ENCODE measurements at regions not wholly inside any gene's neighbourhood (a gene's known extent, or its start where the extent isn't known, plus 50 kb on each side); places are given as distances from the start of the nearest gene placed in this dataset.

DNA sequence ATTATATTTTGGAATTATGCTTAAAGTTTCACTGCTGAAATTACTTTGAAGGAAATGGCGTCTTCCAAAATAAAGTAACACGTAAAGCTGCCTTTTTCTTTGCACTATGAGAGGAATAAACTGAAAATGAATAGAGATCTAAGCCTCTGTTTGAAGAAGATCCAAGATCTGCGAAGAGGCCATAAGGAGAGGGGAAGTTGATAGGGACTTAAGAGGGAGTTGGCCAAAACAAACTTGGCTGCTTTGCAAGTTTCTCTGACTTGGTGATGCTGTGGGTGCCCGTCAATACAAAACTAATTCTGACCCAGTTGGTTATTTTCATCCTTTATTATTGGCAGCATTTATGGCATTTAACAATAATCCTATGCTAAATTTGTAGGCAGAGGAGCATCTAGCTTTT, 190.2 kb upstream of the GBE1 start:
- Histone ChIP-seq H4K20me1 (replicated peaks; ENCODE audit: insufficient read depth) (no peaks in the 10 kb centered on the region), H3K4me1 (ENCODE audit: insufficient read depth) (peaks cover 6% of the 10 kb centered on the region; the same call in 1 of the 2 replicates), H3K4me2 (no peak overlapping the region), H3K27ac (ENCODE audit: low read depth) (no peak overlapping the region), H3F3A (replicated peaks; ENCODE audit: low read depth) (no peaks in the 10 kb centered on the region), H3K79me2 (replicated peaks; ENCODE audit: insufficient read depth) (no peaks in the 10 kb centered on the region), H3K27me3 (ENCODE audit: insufficient read depth) (no peaks in the 10 kb centered on the region), H3K4me3 (no peak overlapping the region), H3K36me3 (ENCODE audit: insufficient read depth) (no peaks in the 10 kb centered on the region), H3K9me2 (ENCODE audit: insufficient read depth) (peaks cover 13% of the 10 kb centered on the region; the same call in 1 of the 2 replicates), H2AFZ (peak overlapping the region; percentile 57; the same call in 1 of the 2 replicates)
- H3K4me1 Mint-ChIP-seq = peaks cover 6% of the 10 kb centered on the region; the same call in 2 of the 3 replicates
- no peak for ATAC-seq
- H3K27me3 Mint-ChIP-seq (ENCODE audit: insufficient read depth, low read depth, poor library complexity) = peaks cover 2% of the 10 kb centered on the region
- DNase-seq (ENCODE audit: low spot score) = no peak
- TF ChIP-seq CREB1 (CRISPR knock-in tag; IDR thresholded peaks at IDR 0.05; ENCODE audit: low read depth) (no peak), EZH2phosphoT487 (IDR thresholded peaks at IDR 0.05; ENCODE audit: unreplicated experiment) (no peak), EZH2 (IDR thresholded peaks at IDR 0.05; ENCODE audit: low read depth, unreplicated experiment) (no peak)
- no peaks in the 10 kb centered on the region for H3K9me3 Mint-ChIP-seq
- no peak overlapping the region for H3K4me3 Mint-ChIP-seq
- 0 out of 3 replicates have a peak, but pooled peaks cover 1% of the 10 kb centered on the region for H3K36me3 Mint-ChIP-seq (ENCODE audit: low read depth)
- no peak overlapping the region for H3K27ac Mint-ChIP-seq

DNA sequence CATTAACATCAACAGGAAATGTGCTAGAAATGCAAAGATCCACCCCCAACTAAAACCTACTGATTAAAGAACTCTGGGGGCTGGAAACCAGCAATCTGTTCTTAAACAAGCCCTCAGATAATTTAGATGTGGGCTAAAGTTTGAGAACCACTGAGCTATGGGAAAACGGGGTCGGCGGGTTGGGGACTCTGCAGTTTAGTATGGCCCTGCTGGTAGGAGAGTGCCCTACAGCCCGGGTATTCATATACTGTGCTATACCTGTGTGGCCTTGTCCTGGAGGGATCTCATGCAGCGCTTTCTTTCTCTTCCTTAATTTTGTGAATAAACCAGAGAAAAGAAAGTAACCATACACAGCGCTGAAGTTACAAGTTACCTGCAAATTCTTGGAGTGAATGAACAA, 189.7 kb upstream of the GBE1 start:
- H3K4me3 Mint-ChIP-seq = no peak overlapping the region
- Histone ChIP-seq H3K79me2 (replicated peaks; ENCODE audit: insufficient read depth) (no peaks in the 10 kb centered on the region), H3K27me3 (ENCODE audit: insufficient read depth) (no peaks in the 10 kb centered on the region), H3K9me2 (ENCODE audit: insufficient read depth) (peaks cover 13% of the 10 kb centered on the region; the same call in 1 of the 2 replicates), H3F3A (replicated peaks; ENCODE audit: low read depth) (no peaks in the 10 kb centered on the region), H4K20me1 (replicated peaks; ENCODE audit: insufficient read depth) (no peaks in the 10 kb centered on the region), H3K36me3 (ENCODE audit: insufficient read depth) (no peaks in the 10 kb centered on the region), H3K4me2 (no peak overlapping the region), H3K27ac (ENCODE audit: low read depth) (no peak overlapping the region), H3K4me1 (ENCODE audit: insufficient read depth) (peaks cover 6% of the 10 kb centered on the region; the same call in 1 of the 2 replicates), H2AFZ (peak overlapping the region; percentile 72; the same call in 1 of the 2 replicates), H3K4me3 (no peak overlapping the region)
- ATAC-seq (peak; percentile 75), DNase-seq (ENCODE audit: low spot score) (peak; percentile 29)
- no peak overlapping the region for H3K27ac Mint-ChIP-seq
- H3K36me3 Mint-ChIP-seq (ENCODE audit: low read depth) = 0 out of 3 replicates have a peak, but pooled peaks cover 2% of the 10 kb centered on the region
- peaks cover 6% of the 10 kb centered on the region; the same call in 2 of the 3 replicates for H3K4me1 Mint-ChIP-seq
- H3K9me3 Mint-ChIP-seq = no peaks in the 10 kb centered on the region
- TF ChIP-seq EZH2phosphoT487 (IDR thresholded peaks at IDR 0.05; ENCODE audit: unreplicated experiment) (no peak), JUNB (IDR thresholded peaks at IDR 0.05; ENCODE audit: unreplicated experiment) (no peak), EZH2 (IDR thresholded peaks at IDR 0.05; ENCODE audit: low read depth, unreplicated experiment) (no peak), ZNF114 (CRISPR knock-in tag; IDR thresholded peaks at IDR 0.05) (no peak)
- TF ChIP-seq, protein P1, sequence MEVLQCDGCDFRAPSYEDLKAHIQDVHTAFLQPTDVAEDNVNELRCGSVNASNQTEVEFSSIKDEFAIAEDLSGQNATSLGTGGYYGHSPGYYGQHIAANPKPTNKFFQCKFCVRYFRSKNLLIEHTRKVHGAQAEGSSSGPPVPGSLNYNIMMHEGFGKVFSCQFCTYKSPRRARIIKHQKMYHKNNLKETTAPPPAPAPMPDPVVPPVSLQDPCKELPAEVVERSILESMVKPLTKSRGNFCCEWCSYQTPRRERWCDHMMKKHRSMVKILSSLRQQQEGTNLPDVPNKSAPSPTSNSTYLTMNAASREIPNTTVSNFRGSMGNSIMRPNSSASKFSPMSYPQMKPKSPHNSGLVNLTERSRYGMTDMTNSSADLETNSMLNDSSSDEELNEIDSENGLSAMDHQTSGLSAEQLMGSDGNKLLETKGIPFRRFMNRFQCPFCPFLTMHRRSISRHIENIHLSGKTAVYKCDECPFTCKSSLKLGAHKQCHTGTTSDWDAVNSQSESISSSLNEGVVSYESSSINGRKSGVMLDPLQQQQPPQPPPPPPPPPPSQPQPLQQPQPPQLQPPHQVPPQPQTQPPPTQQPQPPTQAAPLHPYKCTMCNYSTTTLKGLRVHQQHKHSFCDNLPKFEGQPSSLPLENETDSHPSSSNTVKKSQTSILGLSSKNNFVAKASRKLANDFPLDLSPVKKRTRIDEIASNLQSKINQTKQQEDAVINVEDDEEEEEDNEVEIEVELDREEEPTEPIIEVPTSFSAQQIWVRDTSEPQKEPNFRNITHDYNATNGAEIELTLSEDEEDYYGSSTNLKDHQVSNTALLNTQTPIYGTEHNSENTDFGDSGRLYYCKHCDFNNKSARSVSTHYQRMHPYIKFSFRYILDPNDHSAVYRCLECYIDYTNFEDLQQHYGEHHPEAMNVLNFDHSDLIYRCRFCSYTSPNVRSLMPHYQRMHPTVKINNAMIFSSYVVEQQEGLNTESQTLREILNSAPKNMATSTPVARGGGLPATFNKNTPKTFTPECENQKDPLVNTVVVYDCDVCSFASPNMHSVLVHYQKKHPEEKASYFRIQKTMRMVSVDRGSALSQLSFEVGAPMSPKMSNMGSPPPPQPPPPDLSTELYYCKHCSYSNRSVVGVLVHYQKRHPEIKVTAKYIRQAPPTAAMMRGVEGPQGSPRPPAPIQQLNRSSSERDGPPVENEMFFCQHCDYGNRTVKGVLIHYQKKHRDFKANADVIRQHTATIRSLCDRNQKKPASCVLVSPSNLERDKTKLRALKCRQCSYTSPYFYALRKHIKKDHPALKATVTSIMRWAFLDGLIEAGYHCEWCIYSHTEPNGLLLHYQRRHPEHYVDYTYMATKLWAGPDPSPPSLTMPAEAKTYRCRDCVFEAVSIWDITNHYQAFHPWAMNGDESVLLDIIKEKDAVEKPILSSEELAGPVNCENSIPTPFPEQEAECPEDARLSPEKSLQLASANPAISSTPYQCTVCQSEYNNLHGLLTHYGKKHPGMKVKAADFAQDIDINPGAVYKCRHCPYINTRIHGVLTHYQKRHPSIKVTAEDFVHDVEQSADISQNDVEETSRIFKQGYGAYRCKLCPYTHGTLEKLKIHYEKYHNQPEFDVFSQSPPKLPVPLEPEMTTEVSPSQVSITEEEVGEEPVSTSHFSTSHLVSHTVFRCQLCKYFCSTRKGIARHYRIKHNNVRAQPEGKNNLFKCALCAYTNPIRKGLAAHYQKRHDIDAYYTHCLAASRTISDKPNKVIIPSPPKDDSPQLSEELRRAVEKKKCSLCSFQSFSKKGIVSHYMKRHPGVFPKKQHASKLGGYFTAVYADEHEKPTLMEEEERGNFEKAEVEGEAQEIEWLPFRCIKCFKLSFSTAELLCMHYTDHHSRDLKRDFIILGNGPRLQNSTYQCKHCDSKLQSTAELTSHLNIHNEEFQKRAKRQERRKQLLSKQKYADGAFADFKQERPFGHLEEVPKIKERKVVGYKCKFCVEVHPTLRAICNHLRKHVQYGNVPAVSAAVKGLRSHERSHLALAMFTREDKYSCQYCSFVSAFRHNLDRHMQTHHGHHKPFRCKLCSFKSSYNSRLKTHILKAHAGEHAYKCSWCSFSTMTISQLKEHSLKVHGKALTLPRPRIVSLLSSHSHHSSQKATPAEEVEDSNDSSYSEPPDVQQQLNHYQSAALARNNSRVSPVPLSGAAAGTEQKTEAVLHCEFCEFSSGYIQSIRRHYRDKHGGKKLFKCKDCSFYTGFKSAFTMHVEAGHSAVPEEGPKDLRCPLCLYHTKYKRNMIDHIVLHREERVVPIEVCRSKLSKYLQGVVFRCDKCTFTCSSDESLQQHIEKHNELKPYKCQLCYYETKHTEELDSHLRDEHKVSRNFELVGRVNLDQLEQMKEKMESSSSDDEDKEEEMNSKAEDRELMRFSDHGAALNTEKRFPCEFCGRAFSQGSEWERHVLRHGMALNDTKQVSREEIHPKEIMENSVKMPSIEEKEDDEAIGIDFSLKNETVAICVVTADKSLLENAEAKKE (CRISPR knock-in tag; IDR thresholded peaks at IDR 0.05) = no peak
- peaks cover 2% of the 10 kb centered on the region for H3K27me3 Mint-ChIP-seq (ENCODE audit: insufficient read depth, low read depth, poor library complexity)
